HG02798 (cell line): ENCODE measurements at regions not wholly inside any gene's neighbourhood (a gene's known extent, or its start where the extent isn't known, plus 50 kb on each side); places are given as distances from the start of the nearest gene placed in this dataset.
A peak's percentile ranks its signal among the peaks of the same experiment; 100 is the strongest.

Source experiments
- ATAC-seq: cut with Tn5 transposase; IDR thresholded peaks from one replicate; pipeline ENCODE4 v1.9.1; 2021; ENCODE audit warnings: mild to moderate bottlenecking; ENCODE audit not compliant: unreplicated experiment, poor library complexity

- ATAC-seq = peak; percentile 73
Observed at GRCh38 chr6:109236115-109237076, 141.1 kb downstream of the CEP57L1 start.

- no peak for ATAC-seq
Observed at GRCh38 chr6:109235481-109236038, 140.3 kb downstream of the CEP57L1 start.

GRCh38 chr6:109230453-109230852 is 135.1 kb downstream of the CEP57L1 start:
- ATAC-seq = no peak

GRCh38 chr6:109229536-109229935 is 134.2 kb downstream of the CEP57L1 start:
- no peak for ATAC-seq

- no peak for ATAC-seq
Observed at GRCh38 chr6:109227646-109228045, 132.3 kb downstream of the CEP57L1 start.

- ATAC-seq = no peak
Observed at GRCh38 chr6:109226353-109226752, 131.0 kb downstream of the CEP57L1 start.

GRCh38 chr6:109225946-109226345 is 130.6 kb downstream of the CEP57L1 start:
- ATAC-seq = no peak

- ATAC-seq = no peak
Observed at GRCh38 chr6:109224994-109225393, 129.7 kb downstream of the CEP57L1 start.

GRCh38 chr6:109224107-109224875 is 129.0 kb downstream of the CEP57L1 start:
- no peak for ATAC-seq

GRCh38 chr6:109222848-109223247 is 127.5 kb downstream of the CEP57L1 start:
- ATAC-seq = no peak

- ATAC-seq = no peak
Observed at GRCh38 chr6:109221543-109222195, 126.4 kb downstream of the CEP57L1 start.
